ENCODE measurements at regions not wholly inside any gene's neighbourhood (a gene's known extent, or its start where the extent isn't known, plus 50 kb on each side); places are given as distances from the start of the nearest gene placed in this dataset.

DNA sequence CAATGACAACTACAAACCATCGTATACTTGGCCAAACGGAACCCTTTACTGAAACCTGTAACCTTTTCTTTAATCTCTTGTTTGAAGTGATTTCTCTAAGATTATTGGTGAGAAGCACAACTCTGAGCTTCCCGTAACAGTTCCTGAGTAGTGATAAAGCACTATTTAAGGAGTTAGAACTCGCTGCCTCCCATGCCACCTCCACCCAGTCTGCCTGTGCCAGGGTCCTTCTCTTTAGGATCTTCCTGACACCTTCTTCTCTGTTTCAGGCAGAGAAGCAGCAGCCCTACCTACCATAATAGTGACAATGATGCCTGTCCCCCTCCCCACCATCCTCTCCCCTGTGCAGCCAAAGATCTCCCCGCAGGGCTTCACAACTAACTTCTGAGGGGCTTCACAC, 330.6 kb downstream of the ZSWIM6 start:
- TF ChIP-seq CTCF (IDR thresholded peaks at IDR 0.05): no peak
- no peak for TF ChIP-seq POLR2AphosphoS5 (IDR thresholded peaks at IDR 0.05)
